GM12878 (cell line): ENCODE measurements at regions not wholly inside any gene's neighbourhood (a gene's known extent, or its start where the extent isn't known, plus 50 kb on each side); places are given as distances from the start of the nearest gene placed in this dataset.

Experiments
- BCL11A ChIP-seq: IDR thresholded peaks from 2 replicates; pipeline ENCODE4 v1.6.1; 2011; ENCODE audit warnings: low read depth, low read length
- POLR2A ChIP-seq: IDR thresholded peaks from 2 replicates; pipeline ENCODE4 v1.6.1; 2011; ENCODE audit warnings: low read depth, mild to moderate bottlenecking, low read length
- ZNF207 ChIP-seq: fragments of 450-650 bp; IDR thresholded peaks from 2 replicates; pipeline ENCODE4 v1.6.1; 2014; ENCODE audit warnings: antibody characterized with exemption, mild to moderate bottlenecking, borderline replicate concordance
- ZNF24 ChIP-seq: fragments of 450-650 bp; IDR thresholded peaks from 2 replicates; pipeline ENCODE4 v1.6.1; 2017; ENCODE audit warnings: antibody characterized with exemption, mild to moderate bottlenecking
- ZNF384 ChIP-seq: IDR thresholded peaks from 2 replicates; pipeline ENCODE4 v1.6.1; 2012; ENCODE audit warnings: low read depth, mild to moderate bottlenecking, low read length, improper control_type of control experiment, borderline replicate concordance
- TF ChIP-seq, protein P1 (sequence below), 3 experiments: IDR thresholded peaks in 2 of 3; conservative IDR thresholded peaks in 1 of 3; 2 replicates each; pipeline ENCODE4 v1.5.1; 2011; ENCODE audit warnings: low read depth in 3 of 3, low read length in 3 of 3, mild to moderate bottlenecking in 3 of 3, control low read depth in 2 of 3, moderate library complexity in 2 of 3, inconsistent platforms in 1 of 3, mixed read lengths in 1 of 3; ENCODE audit not compliant: control insufficient read depth in 2 of 3, insufficient read depth in 1 of 3; ENCODE audit errors: extremely low read depth in 1 of 3
- TF ChIP-seq, protein P2 (sequence below): IDR thresholded peaks from 2 replicates; pipeline ENCODE4 v1.6.1; 2012; ENCODE audit warnings: low read depth, low read length, improper control_type of control experiment

DNA sequence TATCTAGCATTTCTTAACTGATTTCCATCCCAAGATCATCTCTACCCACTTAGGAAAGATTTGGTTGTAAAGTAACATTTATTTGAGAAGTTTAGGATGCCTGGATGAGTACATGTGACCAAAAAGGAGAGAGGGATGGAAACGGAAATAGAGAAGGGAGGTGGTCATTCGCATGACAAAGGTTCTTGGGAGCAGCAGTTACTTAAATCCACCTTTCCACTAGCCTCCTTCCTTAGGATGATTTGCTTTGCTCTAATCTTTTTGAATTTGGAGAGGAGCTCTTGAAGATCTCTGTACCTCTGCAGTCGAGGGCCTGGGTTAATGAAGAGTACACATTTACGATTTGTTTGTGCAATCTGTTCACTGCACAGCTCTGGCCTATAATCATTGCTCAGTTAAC lies 623.5 kb downstream of the EPHA4 start:
- TF ChIP-seq ZNF384 (no peak), BCL11A (no peak), ZNF24 (no peak), ZNF207 (no peak), POLR2A (no peak)
- TF ChIP-seq, protein P1, sequence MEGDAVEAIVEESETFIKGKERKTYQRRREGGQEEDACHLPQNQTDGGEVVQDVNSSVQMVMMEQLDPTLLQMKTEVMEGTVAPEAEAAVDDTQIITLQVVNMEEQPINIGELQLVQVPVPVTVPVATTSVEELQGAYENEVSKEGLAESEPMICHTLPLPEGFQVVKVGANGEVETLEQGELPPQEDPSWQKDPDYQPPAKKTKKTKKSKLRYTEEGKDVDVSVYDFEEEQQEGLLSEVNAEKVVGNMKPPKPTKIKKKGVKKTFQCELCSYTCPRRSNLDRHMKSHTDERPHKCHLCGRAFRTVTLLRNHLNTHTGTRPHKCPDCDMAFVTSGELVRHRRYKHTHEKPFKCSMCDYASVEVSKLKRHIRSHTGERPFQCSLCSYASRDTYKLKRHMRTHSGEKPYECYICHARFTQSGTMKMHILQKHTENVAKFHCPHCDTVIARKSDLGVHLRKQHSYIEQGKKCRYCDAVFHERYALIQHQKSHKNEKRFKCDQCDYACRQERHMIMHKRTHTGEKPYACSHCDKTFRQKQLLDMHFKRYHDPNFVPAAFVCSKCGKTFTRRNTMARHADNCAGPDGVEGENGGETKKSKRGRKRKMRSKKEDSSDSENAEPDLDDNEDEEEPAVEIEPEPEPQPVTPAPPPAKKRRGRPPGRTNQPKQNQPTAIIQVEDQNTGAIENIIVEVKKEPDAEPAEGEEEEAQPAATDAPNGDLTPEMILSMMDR (IDR thresholded peaks at IDR 0.05 in 2 of 3, conservative IDR thresholded peaks at IDR 0.05 in 1 of 3; ENCODE audit: control insufficient read depth in 2 of 3, extremely low read depth in 1 of 3, insufficient read depth in 1 of 3, low read depth in 3 of 3, low read length in 3 of 3) = no peak
- TF ChIP-seq, protein P2, sequence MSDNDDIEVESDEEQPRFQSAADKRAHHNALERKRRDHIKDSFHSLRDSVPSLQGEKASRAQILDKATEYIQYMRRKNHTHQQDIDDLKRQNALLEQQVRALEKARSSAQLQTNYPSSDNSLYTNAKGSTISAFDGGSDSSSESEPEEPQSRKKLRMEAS = no peak
